ENCODE measurements at regions not wholly inside any gene's neighbourhood (a gene's known extent, or its start where the extent isn't known, plus 50 kb on each side); places are given as distances from the start of the nearest gene placed in this dataset.

- Histone ChIP-seq H3K27ac (peak overlapping the region in 2 of 3 donors; percentile 91 to 93), H3K4me3 (replicated peaks in 1 of 3) (no peak overlapping the region), H3K36me3 (no peaks in the 10 kb centered on the region), H3K4me1 (peaks cover 10 to 47% of the 10 kb centered on the region in 2 donors), H3K27me3 (no peaks in the 10 kb centered on the region), H3K9me3 (no peaks in the 10 kb centered on the region)
- DNase-seq, result no peak
- TF ChIP-seq, protein P1, sequence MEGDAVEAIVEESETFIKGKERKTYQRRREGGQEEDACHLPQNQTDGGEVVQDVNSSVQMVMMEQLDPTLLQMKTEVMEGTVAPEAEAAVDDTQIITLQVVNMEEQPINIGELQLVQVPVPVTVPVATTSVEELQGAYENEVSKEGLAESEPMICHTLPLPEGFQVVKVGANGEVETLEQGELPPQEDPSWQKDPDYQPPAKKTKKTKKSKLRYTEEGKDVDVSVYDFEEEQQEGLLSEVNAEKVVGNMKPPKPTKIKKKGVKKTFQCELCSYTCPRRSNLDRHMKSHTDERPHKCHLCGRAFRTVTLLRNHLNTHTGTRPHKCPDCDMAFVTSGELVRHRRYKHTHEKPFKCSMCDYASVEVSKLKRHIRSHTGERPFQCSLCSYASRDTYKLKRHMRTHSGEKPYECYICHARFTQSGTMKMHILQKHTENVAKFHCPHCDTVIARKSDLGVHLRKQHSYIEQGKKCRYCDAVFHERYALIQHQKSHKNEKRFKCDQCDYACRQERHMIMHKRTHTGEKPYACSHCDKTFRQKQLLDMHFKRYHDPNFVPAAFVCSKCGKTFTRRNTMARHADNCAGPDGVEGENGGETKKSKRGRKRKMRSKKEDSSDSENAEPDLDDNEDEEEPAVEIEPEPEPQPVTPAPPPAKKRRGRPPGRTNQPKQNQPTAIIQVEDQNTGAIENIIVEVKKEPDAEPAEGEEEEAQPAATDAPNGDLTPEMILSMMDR (IDR thresholded peaks at IDR 0.05), result no peak
- TF ChIP-seq POLR2A (IDR thresholded peaks at IDR 0.05), result no peak
- 89 to 95% methylated on average over 10 of the region's 10 CpGs for WGBS, 2 donors
- intact Hi-C loops (cut with DNase I), result loop anchor here (5.0 kb wide), 1 partner anchor 142 kb away; the partner anchor contains the start of gene DUSP5
Measured at GRCh38 chr10:110355141-110355831, 50.6 kb upstream of the SMNDC1 start.

DNA sequence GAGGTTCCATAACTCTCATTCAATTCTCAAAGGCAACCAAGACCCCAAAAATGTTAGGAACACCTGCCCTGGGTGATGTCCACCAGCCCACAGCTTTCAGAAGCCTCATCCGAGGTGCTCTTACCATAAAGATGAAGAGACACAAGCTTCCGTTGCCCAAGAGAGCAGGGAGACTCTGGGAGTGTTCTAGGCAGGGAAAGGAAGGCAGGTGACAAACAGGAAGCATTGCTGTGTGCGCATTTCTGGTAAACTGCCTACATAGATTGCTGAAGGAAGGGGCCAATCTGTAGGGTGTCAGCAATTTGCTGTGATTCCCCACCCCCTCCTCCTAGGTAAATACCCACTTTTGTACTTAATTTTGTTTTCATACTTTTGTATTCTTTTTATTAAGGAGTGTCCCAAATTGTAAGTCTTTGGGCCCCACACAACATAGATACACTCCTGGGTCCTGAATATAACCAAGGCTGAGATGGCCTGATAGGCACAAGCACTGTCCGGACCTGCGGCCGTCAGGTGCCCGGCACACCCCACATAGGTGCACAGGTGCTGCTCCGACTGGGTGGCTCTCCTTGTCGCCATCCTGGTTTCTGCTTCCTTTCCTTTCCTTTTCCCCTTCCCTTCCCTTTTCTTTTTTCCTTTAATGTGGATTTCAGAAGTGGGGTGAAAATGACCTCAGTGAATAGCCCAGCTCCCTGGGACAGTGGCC is 51.4 kb upstream of the SMNDC1 start:
- 73 to 89% methylated on average over 9 of the region's 9 CpGs for WGBS, 2 donors
- intact Hi-C loops (cut with DNase I), result loop anchor here (5.0 kb wide), 1 partner anchor 141 kb away; the partner anchor contains the start of gene DUSP5

GRCh38 chr10:110356628-110357245 is 52.0 kb upstream of the SMNDC1 start:
- 28 to 35% methylated on average over 19 of the region's 19 CpGs for WGBS, 2 donors
- DNase-seq, result peak; percentile 93 to 94
- intact Hi-C loops (cut with DNase I), result loop anchor here (5.0 kb wide), 1 partner anchor 141 kb away; the partner anchor contains the start of gene DUSP5

More for the DNA sequence above, 51.4 kb upstream of the SMNDC1 start:
- H3K4me1 ChIP-seq, result peaks cover 10 to 47% of the 10 kb centered on the region in 2 donors
- no peak overlapping the region for H3K4me3 ChIP-seq (replicated peaks in 1 of 3)
- no peaks in the 10 kb centered on the region for H3K27me3 ChIP-seq
- H3K9me3 ChIP-seq, result no peaks in the 10 kb centered on the region
- no peaks in the 10 kb centered on the region for H3K36me3 ChIP-seq
- peak overlapping the region; percentile 75 to 93 (median 91) for H3K27ac ChIP-seq
- no peak for TF ChIP-seq POLR2A (IDR thresholded peaks at IDR 0.05)
- TF ChIP-seq, protein P1 (IDR thresholded peaks at IDR 0.05), result no peak
- no peak for DNase-seq

GRCh38 chr10:110357252-110357780 is 52.6 kb upstream of the SMNDC1 start:
- intact Hi-C loops (cut with DNase I), result loop anchor here (5.0 kb wide), 1 partner anchor 140 kb away; the partner anchor contains the start of gene DUSP5
- DNase-seq, result no peak
- H3K4me3 ChIP-seq (replicated peaks in 1 of 3), result no peak overlapping the region

More at GRCh38 chr10:110356628-110357245, 52.0 kb upstream of the SMNDC1 start:
- H3K4me3 ChIP-seq (replicated peaks in 1 of 3), result no peak overlapping the region
- H3K27ac ChIP-seq, result peak overlapping the region; percentile 75 to 93 (median 91)
- peaks cover 10 to 47% of the 10 kb centered on the region in 2 donors for H3K4me1 ChIP-seq
- no peaks in the 10 kb centered on the region for H3K36me3 ChIP-seq
- H3K9me3 ChIP-seq, result no peaks in the 10 kb centered on the region
- H3K27me3 ChIP-seq, result no peaks in the 10 kb centered on the region
- TF ChIP-seq POLR2A (IDR thresholded peaks at IDR 0.05), result peak in 1 of 2 donors; percentile 42
- TF ChIP-seq, protein P1 (IDR thresholded peaks at IDR 0.05), result no peak

More at GRCh38 chr10:110357252-110357780, 52.6 kb upstream of the SMNDC1 start:
- H3K36me3 ChIP-seq, result no peaks in the 10 kb centered on the region
- TF ChIP-seq, protein P1 (IDR thresholded peaks at IDR 0.05), result no peak
- no peak for TF ChIP-seq POLR2A (IDR thresholded peaks at IDR 0.05)
- H3K27me3 ChIP-seq, result no peaks in the 10 kb centered on the region
- H3K9me3 ChIP-seq, result no peaks in the 10 kb centered on the region
- H3K27ac ChIP-seq, result peak overlapping the region; percentile 71 to 93 (median 91)
- WGBS, 2 donors, result 79 to 83% methylated on average over 16 to 17 of the region's 17 CpGs
- H3K4me1 ChIP-seq, result peaks cover 10 to 47% of the 10 kb centered on the region in 2 donors

Measured in thyroid gland (tissue), 4 donors.